G401 (cell line): ENCODE measurements at regions not wholly inside any gene's neighbourhood (a gene's known extent, or its start where the extent isn't known, plus 50 kb on each side); places are given as distances from the start of the nearest gene placed in this dataset.

Source experiments
- DNase-seq: peaks from one replicate; pipeline ENCODE4 v3.0.0-alpha.2; 2015; ENCODE audit warnings: low spot score
- in situ Hi-C: cut with HindIII; loops from 2 replicates; pipeline ENCODE4 v1.10.0; 2016; ENCODE audit warnings: low sequenced_read_pairs, mixed read lengths

GRCh38 chr4:181488926-181489325 lies 754.3 kb upstream of the TENM3 start:
- in situ Hi-C loops, result no loop called here
- peak; percentile 13 for DNase-seq

GRCh38 chr4:181498148-181498547 lies 745.1 kb upstream of the TENM3 start:
- no peak for DNase-seq
- in situ Hi-C loops, result no loop called here

DNA sequence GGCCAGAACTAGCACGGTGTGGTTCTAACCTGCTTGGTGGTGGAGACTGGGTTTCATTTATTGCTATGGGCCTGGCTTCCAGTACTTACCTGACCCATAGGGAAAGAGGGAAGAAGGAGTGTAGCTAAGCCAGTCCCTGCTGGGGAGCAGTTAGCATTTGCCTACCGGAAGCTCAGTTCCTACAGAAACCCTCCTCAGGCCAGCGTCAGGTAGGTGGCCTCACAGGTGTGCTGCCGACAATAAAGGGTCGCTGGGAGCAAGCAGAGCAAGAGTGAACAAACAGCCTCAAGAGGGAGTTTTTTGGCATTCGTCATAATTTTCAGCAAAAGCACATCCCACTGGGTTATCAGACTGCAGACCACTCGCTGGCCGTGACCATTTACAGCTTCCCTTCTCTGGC lies 740.6 kb upstream of the TENM3 start:
- in situ Hi-C loops, result no loop called here
- no peak for DNase-seq

DNA sequence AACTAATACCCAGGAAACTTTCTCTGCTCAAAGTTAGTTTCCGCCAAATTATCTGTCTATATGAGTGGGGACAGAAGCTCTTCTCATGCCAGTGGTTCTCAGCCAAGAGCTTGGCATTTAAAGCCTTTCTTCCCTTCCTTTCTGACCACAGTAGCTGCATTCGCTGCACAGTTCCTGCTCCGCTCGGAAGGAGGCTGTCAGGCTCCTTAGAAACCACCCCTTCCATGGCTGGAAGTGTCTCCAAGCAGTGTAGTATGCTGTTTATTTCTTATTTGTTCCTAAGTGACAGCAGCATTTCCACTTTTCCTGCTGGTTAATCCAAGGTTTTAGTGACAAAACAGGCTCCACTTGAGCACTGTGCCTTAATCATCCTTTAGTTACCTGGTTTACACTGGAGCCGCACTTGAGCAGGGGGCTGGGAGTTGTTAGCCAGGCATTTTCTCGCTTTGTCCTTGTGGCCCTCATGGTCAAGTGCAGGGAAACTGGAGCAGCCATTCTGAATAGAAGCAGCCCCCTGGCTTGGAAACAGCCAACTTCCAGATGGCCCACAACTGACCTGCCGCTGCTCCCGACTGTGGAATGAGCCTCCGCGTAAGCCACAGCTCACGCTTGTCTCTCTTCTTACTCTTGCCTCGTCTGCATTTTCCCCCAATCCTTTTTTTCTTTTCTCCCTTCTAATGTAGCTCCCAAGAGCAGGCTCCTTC lies 739.4 kb upstream of the TENM3 start:
- in situ Hi-C loops, result no loop called here
- no peak for DNase-seq

DNA sequence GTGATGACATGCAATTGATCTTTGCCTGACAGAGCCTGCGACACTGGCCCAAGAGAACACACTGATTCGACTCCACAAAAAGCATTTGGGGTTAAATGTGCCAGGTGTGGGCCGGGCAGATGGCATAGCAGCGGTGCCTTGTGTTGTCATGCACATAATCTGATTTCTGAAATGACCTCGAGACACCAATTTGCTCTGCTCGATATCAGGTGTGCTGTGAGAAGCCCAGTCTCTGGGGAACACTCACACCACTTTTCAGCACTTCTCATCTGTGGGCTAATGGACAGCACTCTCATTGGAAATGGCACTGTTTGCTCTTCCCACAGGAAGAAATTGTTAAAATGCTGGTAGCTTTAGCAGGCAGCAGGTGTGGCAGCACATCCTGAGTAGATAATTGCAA lies 738.3 kb upstream of the TENM3 start:
- DNase-seq, result no peak
- in situ Hi-C loops, result no loop called here

GRCh38 chr4:181507180-181507835 lies 735.9 kb upstream of the TENM3 start:
- no peak for DNase-seq
- in situ Hi-C loops, result no loop called here

DNA sequence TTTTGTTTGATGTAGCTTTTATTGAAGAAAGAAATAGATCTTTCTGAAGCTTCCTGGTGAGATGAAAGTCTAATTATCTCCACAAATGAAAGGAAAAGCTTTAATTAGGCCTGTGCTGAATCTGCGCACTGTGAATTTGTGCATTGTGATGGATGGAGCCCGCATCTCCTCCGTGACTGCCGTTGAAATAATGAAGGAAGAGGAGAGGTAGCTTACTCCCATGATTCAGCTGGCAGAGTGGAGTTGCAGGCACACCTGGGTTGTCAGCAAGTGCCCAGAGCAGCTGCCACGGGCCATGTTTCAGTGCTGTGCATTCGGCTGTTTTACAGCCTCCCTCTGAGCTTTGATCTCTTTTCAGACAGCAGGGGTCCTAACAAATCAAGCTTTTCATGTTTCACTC lies 735.3 kb upstream of the TENM3 start:
- in situ Hi-C loops, result no loop called here

DNA sequence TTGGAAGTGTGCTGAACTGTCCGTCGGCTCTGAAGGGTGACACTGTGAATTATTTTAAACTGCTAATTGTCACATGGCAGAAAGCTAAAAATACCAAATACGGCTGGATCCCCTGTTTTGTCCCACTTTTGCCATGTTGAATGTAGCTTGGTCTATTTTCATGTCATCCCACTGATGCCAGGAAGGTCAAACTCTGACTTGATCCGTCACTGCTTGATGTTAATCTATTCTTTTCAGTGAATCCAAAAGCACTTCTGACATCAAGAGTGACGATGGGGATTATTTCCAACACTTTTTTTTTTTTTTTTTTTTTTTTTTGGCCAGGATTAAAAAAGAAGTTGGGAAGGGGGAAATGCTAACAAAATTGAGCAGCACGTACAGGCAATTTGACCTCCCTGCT lies 734.6 kb upstream of the TENM3 start:
- in situ Hi-C loops, result no loop called here

More for the DNA sequence above, 735.3 kb upstream of the TENM3 start:
- DNase-seq, result no peak

DNA sequence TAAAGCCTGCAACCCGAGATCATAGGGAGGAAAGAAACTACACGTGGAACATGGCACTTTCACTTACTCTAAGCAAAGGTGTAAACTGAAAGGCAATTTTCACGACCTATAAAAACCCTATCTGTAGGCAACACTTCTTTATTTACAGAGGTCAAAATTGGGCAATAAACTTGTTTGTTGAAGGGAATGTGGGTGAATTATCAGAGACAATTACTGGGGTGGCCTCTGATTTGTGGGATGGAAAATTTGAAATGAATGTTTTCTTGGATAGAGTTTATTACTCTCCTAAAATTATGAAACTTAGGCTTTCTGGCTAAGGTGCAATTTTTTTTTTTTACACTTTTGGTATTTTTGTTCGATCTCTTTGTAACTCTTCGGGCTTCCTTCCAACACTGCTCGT lies 734.1 kb upstream of the TENM3 start:
- DNase-seq, result no peak
- in situ Hi-C loops, result no loop called here

More for the DNA sequence above, 734.6 kb upstream of the TENM3 start:
- DNase-seq, result no peak

GRCh38 chr4:181517491-181517890 lies 725.7 kb upstream of the TENM3 start:
- DNase-seq, result no peak
- in situ Hi-C loops, result no loop called here

DNA sequence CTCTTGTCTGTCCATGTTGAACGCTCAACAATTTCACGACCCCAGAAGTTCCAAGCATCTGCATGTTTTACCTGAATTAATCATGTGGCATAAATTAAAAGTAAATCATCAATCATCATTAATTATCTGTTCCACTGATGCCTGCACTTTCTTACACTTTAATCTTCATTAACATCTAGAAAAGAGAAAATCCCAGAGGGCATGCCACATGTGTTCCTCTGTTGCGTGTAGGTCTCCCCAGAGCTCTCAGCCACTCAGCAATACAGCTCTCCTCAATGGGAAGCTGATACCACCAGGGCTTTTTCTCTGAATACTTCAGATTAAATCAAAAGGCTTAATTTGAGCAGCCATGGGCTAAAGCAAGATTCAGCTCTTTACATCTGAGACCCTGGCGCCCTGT lies 722.4 kb upstream of the TENM3 start:
- in situ Hi-C loops, result no loop called here

DNA sequence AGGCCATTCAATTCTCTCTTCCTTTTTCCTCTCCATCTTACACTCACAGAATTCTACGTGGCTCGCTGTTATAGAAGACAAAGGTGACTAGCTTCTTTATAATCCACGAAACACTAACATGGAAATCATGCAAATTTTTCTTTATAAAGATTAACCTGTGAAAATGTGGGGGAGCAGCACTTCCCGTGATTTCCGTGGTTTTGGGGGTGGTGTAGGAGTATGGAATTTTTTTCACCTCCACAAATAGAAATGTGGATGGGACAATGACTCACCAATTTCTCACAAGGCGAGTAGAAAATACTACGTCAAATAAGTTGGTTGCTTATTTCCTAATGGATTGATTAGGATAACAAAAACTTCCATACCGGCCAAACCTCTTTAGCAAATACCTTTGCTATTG lies 719.2 kb upstream of the TENM3 start:
- DNase-seq, result no peak
- in situ Hi-C loops, result no loop called here

More for the DNA sequence above, 722.4 kb upstream of the TENM3 start:
- DNase-seq, result no peak

DNA sequence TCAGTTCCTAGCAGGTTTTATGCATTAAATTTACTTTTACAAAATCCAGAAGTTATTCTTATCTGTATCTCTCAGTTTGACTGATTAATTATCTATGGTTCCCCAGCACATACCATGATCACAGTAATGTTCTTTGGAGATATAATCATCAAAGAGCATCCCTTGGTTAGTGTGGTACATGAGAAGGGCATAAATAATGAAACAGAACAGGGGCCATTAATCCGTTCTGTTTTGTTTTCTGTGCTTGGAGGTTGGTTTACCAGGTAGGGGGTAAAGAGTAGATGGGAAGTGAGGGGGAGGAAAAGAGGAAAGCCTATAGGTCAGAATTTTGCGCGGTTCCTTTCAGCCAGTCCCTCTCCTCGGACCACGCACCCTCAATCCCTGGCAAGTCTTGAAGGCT lies 718.7 kb upstream of the TENM3 start:
- in situ Hi-C loops, result no loop called here
- no peak for DNase-seq

- DNase-seq, result no peak
- in situ Hi-C loops, result no loop called here
Observed at GRCh38 chr4:181525634-181526033, 717.6 kb upstream of the TENM3 start.

DNA sequence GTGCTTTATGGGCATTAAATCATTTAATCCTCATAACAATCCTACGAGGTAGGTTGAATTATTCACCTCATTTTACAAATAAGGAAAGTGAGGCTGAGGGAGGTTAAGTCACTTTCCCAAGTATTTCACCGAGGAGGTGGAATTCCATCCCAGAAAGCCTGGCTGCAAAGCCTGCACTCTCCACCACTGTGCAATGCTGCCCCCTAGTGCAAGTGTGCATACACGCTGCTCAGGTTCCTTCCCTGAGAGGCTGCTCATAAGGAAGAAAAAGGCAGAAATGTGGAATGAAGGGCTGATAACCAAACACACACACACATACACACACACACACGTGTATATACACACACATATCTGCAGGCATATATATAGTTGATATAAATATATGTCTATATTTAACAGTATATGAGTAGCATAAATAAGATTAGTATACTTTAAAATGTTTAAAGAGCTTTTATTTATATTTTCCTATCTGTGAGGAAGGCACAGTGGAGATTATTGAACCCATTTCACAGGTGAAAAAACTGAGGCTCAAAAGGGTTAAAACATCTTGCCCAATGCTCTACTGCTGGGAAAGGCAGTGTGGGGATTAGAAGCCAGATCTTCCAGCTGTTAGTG lies 714.5 kb upstream of the TENM3 start:
- in situ Hi-C loops, result no loop called here
- DNase-seq, result peak; percentile 49

DNA sequence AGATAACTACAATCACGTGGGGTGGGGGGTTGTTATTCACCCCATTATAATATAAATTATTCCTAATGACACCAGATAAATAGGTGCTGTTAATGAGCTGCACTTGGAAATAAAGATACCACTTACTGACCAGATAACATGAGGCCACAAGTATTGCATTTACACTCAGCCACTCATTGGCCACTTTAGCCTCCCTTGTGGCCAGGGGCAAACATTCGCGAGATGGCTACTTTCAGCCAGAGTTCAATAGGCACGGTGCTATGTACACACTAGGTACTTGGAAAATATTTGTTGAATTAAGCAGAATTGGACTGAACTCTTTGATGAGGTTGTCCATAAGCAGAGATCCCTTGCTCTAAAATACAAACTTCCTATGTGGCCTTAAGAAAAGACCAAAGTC lies 713.7 kb upstream of the TENM3 start:
- no peak for DNase-seq
- in situ Hi-C loops, result no loop called here

- in situ Hi-C loops, result no loop called here
Observed at GRCh38 chr4:181536196-181536746, 706.9 kb upstream of the TENM3 start.

GRCh38 chr4:181536811-181537434 lies 706.3 kb upstream of the TENM3 start:
- no peak for DNase-seq
- in situ Hi-C loops, result no loop called here

More at GRCh38 chr4:181536196-181536746, 706.9 kb upstream of the TENM3 start:
- DNase-seq, result no peak

- no peak for DNase-seq
- in situ Hi-C loops, result no loop called here
Observed at GRCh38 chr4:181538431-181538830, 704.8 kb upstream of the TENM3 start.

- in situ Hi-C loops, result no loop called here
- no peak for DNase-seq
Observed at GRCh38 chr4:181541396-181541795, 701.8 kb upstream of the TENM3 start.
